Fibroblast of peridontal ligament (primary cell): ENCODE measurements at regions not wholly inside any gene's neighbourhood (a gene's known extent, or its start where the extent isn't known, plus 50 kb on each side); places are given as distances from the start of the nearest gene placed in this dataset.

Experiments
- DNase-seq: peaks from one replicate; pipeline ENCODE4 v3.0.0-alpha.2; 2010; ENCODE audit errors: extremely low read depth

- DNase-seq = no peak
These were observed 148.3 kb downstream of the IRX2 start for GRCh38 chr5:2603272-2603575.

- no peak for DNase-seq
These were observed 148.8 kb downstream of the IRX2 start for GRCh38 chr5:2602451-2603271.

GRCh38 chr5:2598503-2598902 lies 153.0 kb downstream of the IRX2 start:
- DNase-seq = no peak

- no peak for DNase-seq
These were observed 156.8 kb downstream of the IRX2 start for GRCh38 chr5:2594701-2595100.

GRCh38 chr5:2592766-2593165 lies 158.7 kb downstream of the IRX2 start:
- DNase-seq = no peak

- DNase-seq = no peak
These were observed 159.6 kb downstream of the IRX2 start for GRCh38 chr5:2591777-2592453.

GRCh38 chr5:2588850-2589501 lies 162.5 kb downstream of the IRX2 start:
- no peak for DNase-seq

GRCh38 chr5:2587189-2588031 lies 164.1 kb downstream of the IRX2 start:
- no peak for DNase-seq

- no peak for DNase-seq
These were observed 165.3 kb downstream of the IRX2 start for GRCh38 chr5:2586016-2586715.

- no peak for DNase-seq
These were observed 166.8 kb downstream of the IRX2 start for GRCh38 chr5:2584579-2585269.

GRCh38 chr5:2582507-2582906 lies 169.0 kb downstream of the IRX2 start:
- DNase-seq = no peak

GRCh38 chr5:2582106-2582505 lies 169.4 kb downstream of the IRX2 start:
- no peak for DNase-seq

- DNase-seq = no peak
These were observed 170.1 kb downstream of the IRX2 start for GRCh38 chr5:2581418-2581817.

GRCh38 chr5:2579126-2579525 lies 172.4 kb downstream of the IRX2 start:
- no peak for DNase-seq

GRCh38 chr5:2577312-2578036 lies 174.0 kb downstream of the IRX2 start:
- DNase-seq = no peak

GRCh38 chr5:2576823-2577222 lies 174.7 kb downstream of the IRX2 start:
- no peak for DNase-seq

GRCh38 chr5:2575871-2576270 lies 175.6 kb downstream of the IRX2 start:
- DNase-seq = no peak

- no peak for DNase-seq
These were observed 176.2 kb downstream of the IRX2 start for GRCh38 chr5:2575292-2575691.

GRCh38 chr5:2574155-2574554 lies 177.3 kb downstream of the IRX2 start:
- no peak for DNase-seq

- DNase-seq = no peak
These were observed 180.9 kb downstream of the IRX2 start for GRCh38 chr5:2570586-2570985.
